Neutrophil (primary cell): ENCODE measurements at regions not wholly inside any gene's neighbourhood (a gene's known extent, or its start where the extent isn't known, plus 50 kb on each side); places are given as distances from the start of the nearest gene placed in this dataset.

Source experiments
- H3K27ac ChIP-seq: fragments of 200-600 bp; sonication (generic); 2 replicates; pipeline ENCODE4 v1.5.1; 2016; ENCODE audit warnings: mild to moderate bottlenecking, moderate library complexity
- H3K27me3 ChIP-seq: fragments of 200-600 bp; sonication (generic); 2 replicates; pipeline ENCODE4 v1.6.0; 2016; ENCODE audit warnings: mild to moderate bottlenecking
- H3K36me3 ChIP-seq: fragments of 200-600 bp; sonication (generic); 2 replicates; pipeline ENCODE4 v1.5.1; 2017
- H3K4me1 ChIP-seq, 2 experiments: fragments of 200-600 bp in 1 of 2; sonication (generic) in 1 of 2; 1 replicate in 1 of 2; 2 replicates in 1 of 2; pipeline versions ENCODE4 v1.5.1 to v1.6.1; 2013 to 2016; ENCODE audit warnings: low read depth in 1 of 2, low read length in 1 of 2, mild to moderate bottlenecking in 1 of 2, moderate library complexity in 1 of 2; ENCODE audit not compliant: control insufficient read depth in 1 of 2, insufficient read depth in 1 of 2
- H3K4me3 ChIP-seq, 2 experiments: fragments of 200-600 bp in 1 of 2; sonication (generic) in 1 of 2; 1 replicate in 1 of 2; 2 replicates in 1 of 2; pipeline ENCODE4 v1.5.1; 2013 to 2016; ENCODE audit warnings: low read depth in 1 of 2, low read length in 1 of 2, mild to moderate bottlenecking in 1 of 2, moderate library complexity in 1 of 2
- H3K9me3 ChIP-seq: fragments of 200-600 bp; sonication (generic); 2 replicates; pipeline ENCODE4 v1.5.1; 2016
- TF ChIP-seq, protein P1 (sequence below): fragments of 200-600 bp; sonication (generic); IDR thresholded peaks from 2 replicates; pipeline ENCODE4 v1.5.1; 2016; ENCODE audit warnings: antibody characterized with exemption

DNA sequence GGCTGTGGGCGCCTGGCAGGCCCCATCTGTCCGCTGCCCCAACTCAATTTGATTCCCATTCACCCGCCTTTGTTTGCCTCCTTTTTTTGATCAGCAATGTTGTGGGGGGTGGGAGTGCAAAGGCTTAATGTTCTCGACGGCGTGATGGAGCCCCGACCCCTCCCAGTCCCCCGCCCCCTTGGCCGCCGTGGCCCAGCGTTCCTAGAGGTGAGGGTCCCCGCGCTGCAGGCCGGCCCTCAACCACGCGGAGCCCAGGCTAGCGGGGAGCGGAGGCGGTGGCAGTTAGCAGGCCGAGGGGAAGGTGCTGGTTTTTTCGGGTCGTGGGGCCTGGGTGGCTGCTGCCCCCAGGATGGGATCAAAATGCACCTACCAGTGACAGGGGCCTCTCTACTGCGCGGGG, 274.7 kb upstream of the SKOR2 start:
- no peaks in the 10 kb centered on the region for H3K9me3 ChIP-seq
- no peak overlapping the region for H3K27ac ChIP-seq
- H3K4me1 ChIP-seq: no peaks in the 10 kb centered on the region
- TF ChIP-seq, protein P1, sequence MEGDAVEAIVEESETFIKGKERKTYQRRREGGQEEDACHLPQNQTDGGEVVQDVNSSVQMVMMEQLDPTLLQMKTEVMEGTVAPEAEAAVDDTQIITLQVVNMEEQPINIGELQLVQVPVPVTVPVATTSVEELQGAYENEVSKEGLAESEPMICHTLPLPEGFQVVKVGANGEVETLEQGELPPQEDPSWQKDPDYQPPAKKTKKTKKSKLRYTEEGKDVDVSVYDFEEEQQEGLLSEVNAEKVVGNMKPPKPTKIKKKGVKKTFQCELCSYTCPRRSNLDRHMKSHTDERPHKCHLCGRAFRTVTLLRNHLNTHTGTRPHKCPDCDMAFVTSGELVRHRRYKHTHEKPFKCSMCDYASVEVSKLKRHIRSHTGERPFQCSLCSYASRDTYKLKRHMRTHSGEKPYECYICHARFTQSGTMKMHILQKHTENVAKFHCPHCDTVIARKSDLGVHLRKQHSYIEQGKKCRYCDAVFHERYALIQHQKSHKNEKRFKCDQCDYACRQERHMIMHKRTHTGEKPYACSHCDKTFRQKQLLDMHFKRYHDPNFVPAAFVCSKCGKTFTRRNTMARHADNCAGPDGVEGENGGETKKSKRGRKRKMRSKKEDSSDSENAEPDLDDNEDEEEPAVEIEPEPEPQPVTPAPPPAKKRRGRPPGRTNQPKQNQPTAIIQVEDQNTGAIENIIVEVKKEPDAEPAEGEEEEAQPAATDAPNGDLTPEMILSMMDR: no peak
- H3K36me3 ChIP-seq: no peaks in the 10 kb centered on the region
- H3K4me3 ChIP-seq: no peak overlapping the region
- H3K27me3 ChIP-seq: peaks cover 18% of the 10 kb centered on the region

DNA sequence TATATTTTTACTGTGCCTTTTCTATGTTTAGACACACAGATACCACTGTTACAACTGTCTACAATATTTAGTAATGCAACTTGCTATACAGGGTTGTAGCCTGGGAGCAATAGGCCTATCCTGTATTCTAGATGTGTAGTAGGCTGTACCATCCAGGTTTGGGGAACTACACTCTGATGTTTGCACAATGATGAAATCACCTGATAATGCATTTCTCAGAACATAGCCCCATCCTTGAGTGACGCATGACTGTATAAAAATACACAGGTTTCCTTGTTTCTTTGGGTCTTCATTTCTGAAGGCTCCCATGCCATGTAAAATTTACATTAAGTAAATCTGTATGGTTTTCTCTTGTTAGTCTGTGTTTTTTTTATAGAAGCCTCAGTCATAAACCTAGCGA, 270.9 kb upstream of the SKOR2 start:
- TF ChIP-seq, protein P1: no peak
- H3K27ac ChIP-seq: no peak overlapping the region
- no peaks in the 10 kb centered on the region for H3K4me1 ChIP-seq
- H3K27me3 ChIP-seq: no peaks in the 10 kb centered on the region
- H3K4me3 ChIP-seq: no peak overlapping the region
- H3K9me3 ChIP-seq: no peaks in the 10 kb centered on the region
- H3K36me3 ChIP-seq: no peaks in the 10 kb centered on the region

DNA sequence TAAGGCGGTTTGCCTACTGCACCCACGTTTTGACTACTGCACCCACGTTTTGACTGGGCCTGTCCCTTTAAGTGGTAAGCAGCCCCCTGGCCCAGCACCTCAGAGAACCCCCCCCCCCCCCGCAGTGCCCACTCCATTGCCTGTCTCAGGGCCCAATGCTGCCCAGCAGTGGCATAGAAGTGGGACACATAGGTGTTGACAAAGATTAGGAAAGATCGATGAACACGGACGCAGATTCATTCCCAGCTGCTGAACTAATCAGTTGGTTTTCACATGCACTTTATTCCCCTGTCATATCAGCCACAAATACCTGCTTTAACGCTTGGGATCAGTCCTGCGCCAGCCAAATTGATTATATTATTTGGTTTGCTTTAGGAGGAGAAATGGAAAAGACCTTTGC, 268.8 kb upstream of the SKOR2 start:
- TF ChIP-seq, protein P1: no peak
- Histone ChIP-seq H3K36me3 (no peaks in the 10 kb centered on the region), H3K9me3 (no peaks in the 10 kb centered on the region), H3K27ac (no peak overlapping the region), H3K27me3 (no peaks in the 10 kb centered on the region), H3K4me3 (no peak overlapping the region), H3K4me1 (no peaks in the 10 kb centered on the region)

DNA sequence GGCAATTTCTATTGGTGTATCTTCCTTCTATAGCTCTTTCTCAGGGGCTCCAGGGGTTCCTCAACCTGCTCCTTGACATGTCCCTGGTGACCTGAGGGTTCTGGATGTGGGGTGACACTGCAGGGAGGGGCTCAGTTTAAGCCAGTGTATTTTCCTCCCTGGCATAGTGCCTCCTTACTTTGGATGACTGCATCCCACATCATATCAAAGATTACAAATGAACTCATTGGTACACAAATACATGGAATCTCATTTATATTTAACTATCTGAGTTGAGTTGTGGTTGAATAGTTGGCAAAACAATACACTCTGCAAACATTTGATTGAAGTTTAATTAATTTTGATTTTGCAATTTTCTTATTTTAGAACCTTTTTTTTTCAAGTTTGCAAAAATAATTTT, 268.2 kb upstream of the SKOR2 start:
- TF ChIP-seq, protein P1: no peak
- Histone ChIP-seq H3K9me3 (no peaks in the 10 kb centered on the region), H3K27me3 (no peaks in the 10 kb centered on the region), H3K27ac (no peak overlapping the region), H3K4me1 (no peaks in the 10 kb centered on the region), H3K36me3 (no peaks in the 10 kb centered on the region), H3K4me3 (no peak overlapping the region)

DNA sequence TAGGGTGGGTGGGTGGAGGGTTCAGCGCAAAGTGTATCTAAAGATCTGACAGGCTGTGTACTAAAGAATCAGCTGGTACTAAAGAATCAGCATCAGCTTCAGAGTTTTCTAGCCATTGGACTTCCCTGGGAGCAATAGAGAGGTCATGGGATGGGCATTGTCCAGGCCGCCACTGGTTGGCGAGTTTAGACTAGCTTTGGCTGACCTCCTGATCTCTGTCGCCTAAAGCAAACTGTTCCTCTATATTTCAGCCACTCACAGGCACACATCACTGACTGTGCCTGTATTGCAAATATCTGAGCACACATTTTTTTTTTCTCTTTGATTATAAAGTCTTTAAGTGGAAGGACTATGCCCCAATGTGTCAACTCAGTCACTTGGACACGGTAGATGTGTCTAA, 267.8 kb upstream of the SKOR2 start:
- no peaks in the 10 kb centered on the region for H3K4me1 ChIP-seq
- H3K36me3 ChIP-seq: no peaks in the 10 kb centered on the region
- no peak overlapping the region for H3K27ac ChIP-seq
- no peaks in the 10 kb centered on the region for H3K9me3 ChIP-seq
- TF ChIP-seq, protein P1: no peak
- no peak overlapping the region for H3K4me3 ChIP-seq
- no peaks in the 10 kb centered on the region for H3K27me3 ChIP-seq

DNA sequence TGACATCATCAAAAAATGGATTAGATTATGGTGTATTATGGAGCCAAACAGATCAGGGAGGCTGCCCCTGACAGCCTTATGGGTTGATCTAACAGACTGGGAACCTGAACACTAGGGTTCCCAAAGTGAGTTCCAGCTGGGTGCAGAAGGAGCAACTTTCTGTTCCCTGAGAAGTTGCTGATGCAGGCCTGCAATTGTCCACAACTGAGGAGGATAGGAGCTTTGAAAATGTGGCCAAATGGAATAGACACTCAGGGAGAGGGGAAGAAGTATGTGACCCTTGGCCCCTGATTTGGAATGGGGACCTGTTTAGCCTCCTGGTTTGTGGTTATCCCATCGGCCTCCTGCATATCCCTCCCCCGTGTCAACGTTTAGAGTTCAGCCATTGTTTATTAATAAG, 262.2 kb upstream of the SKOR2 start:
- Histone ChIP-seq H3K9me3 (no peaks in the 10 kb centered on the region), H3K27ac (no peak overlapping the region), H3K4me1 (no peaks in the 10 kb centered on the region), H3K4me3 (no peak overlapping the region), H3K27me3 (no peaks in the 10 kb centered on the region), H3K36me3 (no peaks in the 10 kb centered on the region)
- TF ChIP-seq, protein P1: no peak
